ENCODE measurements at regions not wholly inside any gene's neighbourhood (a gene's known extent, or its start where the extent isn't known, plus 50 kb on each side); places are given as distances from the start of the nearest gene placed in this dataset.

- no peaks in the 10 kb centered on the region for H3K36me3 ChIP-seq (ENCODE audit: control insufficient read depth, insufficient read depth, low read length)
- H4K20me1 ChIP-seq (ENCODE audit: control insufficient read depth, extremely low read depth, insufficient read depth, low read length), result no peaks in the 10 kb centered on the region
- H3K27ac ChIP-seq (ENCODE audit: insufficient read depth, low read length), result no peak overlapping the region
- no peak for DNase-seq (ENCODE audit: low read depth in 2 of 2)
- no peak overlapping the region for H3K9ac ChIP-seq (ENCODE audit: insufficient read depth, low read length)
- no peak overlapping the region for H2AFZ ChIP-seq (ENCODE audit: low read length)
- H3K4me1 ChIP-seq (ENCODE audit: control insufficient read depth, extremely low read depth, insufficient read depth, low read length), result no peaks in the 10 kb centered on the region
- no peak for TF ChIP-seq EZH2 (IDR thresholded peaks at IDR 0.05; ENCODE audit: low read length, missing control alignments)
- no peak for TF ChIP-seq CTCF (conservative IDR thresholded peaks at IDR 0.05 in 1 of 2, IDR thresholded peaks at IDR 0.05 in 1 of 2; ENCODE audit: low read depth in 1 of 2, low read length in 2 of 2)
- no peak overlapping the region for H3K4me2 ChIP-seq (ENCODE audit: extremely low read depth, insufficient read depth, low read length)
- no peaks in the 10 kb centered on the region for H3K27me3 ChIP-seq (ENCODE audit: control insufficient read depth, insufficient read depth, low read length)
- H3K79me2 ChIP-seq (ENCODE audit: control insufficient read depth, insufficient read depth, low read length), result no peaks in the 10 kb centered on the region
- H3K9me3 ChIP-seq (ENCODE audit: control insufficient read depth, insufficient read depth, low read depth, low read length), result no peaks in the 10 kb centered on the region
- H3K4me3 ChIP-seq (replicated peaks in 1 of 4; ENCODE audit: control extremely low read depth in 1 of 4, insufficient read depth in 1 of 4, low read depth in 3 of 4, low read length in 4 of 4), result no peak overlapping the region
Observed at GRCh38 chr1:88194542-88194941, 489.5 kb upstream of the PKN2 start.

GRCh38 chr1:88200545-88200944, 483.5 kb upstream of the PKN2 start:
- Histone ChIP-seq H3K27ac (ENCODE audit: insufficient read depth, low read length) (no peak overlapping the region), H3K4me1 (ENCODE audit: control insufficient read depth, extremely low read depth, insufficient read depth, low read length) (no peaks in the 10 kb centered on the region), H3K36me3 (ENCODE audit: control insufficient read depth, insufficient read depth, low read length) (no peaks in the 10 kb centered on the region), H3K27me3 (ENCODE audit: control insufficient read depth, insufficient read depth, low read length) (peaks cover 3% of the 10 kb centered on the region), H4K20me1 (ENCODE audit: control insufficient read depth, extremely low read depth, insufficient read depth, low read length) (no peaks in the 10 kb centered on the region), H3K9ac (ENCODE audit: insufficient read depth, low read length) (no peak overlapping the region), H2AFZ (ENCODE audit: low read length) (no peak overlapping the region), H3K4me2 (ENCODE audit: extremely low read depth, insufficient read depth, low read length) (no peak overlapping the region), H3K4me3 (replicated peaks in 1 of 4; ENCODE audit: control extremely low read depth in 1 of 4, insufficient read depth in 1 of 4, low read depth in 3 of 4, low read length in 4 of 4) (no peak overlapping the region), H3K79me2 (ENCODE audit: control insufficient read depth, insufficient read depth, low read length) (no peaks in the 10 kb centered on the region), H3K9me3 (ENCODE audit: control insufficient read depth, insufficient read depth, low read depth, low read length) (no peaks in the 10 kb centered on the region)
- TF ChIP-seq EZH2 (IDR thresholded peaks at IDR 0.05; ENCODE audit: low read length, missing control alignments) (no peak), CTCF (conservative IDR thresholded peaks at IDR 0.05 in 1 of 2, IDR thresholded peaks at IDR 0.05 in 1 of 2; ENCODE audit: low read depth in 1 of 2, low read length in 2 of 2) (no peak)
- DNase-seq (ENCODE audit: low read depth in 2 of 2), result no peak

GRCh38 chr1:88204111-88204510, 480.0 kb upstream of the PKN2 start:
- Histone ChIP-seq H3K4me1 (ENCODE audit: control insufficient read depth, extremely low read depth, insufficient read depth, low read length) (no peaks in the 10 kb centered on the region), H3K27me3 (ENCODE audit: control insufficient read depth, insufficient read depth, low read length) (peaks cover 3% of the 10 kb centered on the region), H3K36me3 (ENCODE audit: control insufficient read depth, insufficient read depth, low read length) (no peaks in the 10 kb centered on the region), H3K4me3 (replicated peaks in 1 of 4; ENCODE audit: control extremely low read depth in 1 of 4, insufficient read depth in 1 of 4, low read depth in 3 of 4, low read length in 4 of 4) (no peak overlapping the region), H3K79me2 (ENCODE audit: control insufficient read depth, insufficient read depth, low read length) (no peaks in the 10 kb centered on the region), H3K9me3 (ENCODE audit: control insufficient read depth, insufficient read depth, low read depth, low read length) (no peaks in the 10 kb centered on the region), H2AFZ (ENCODE audit: low read length) (no peak overlapping the region), H3K27ac (ENCODE audit: insufficient read depth, low read length) (no peak overlapping the region), H3K9ac (ENCODE audit: insufficient read depth, low read length) (no peak overlapping the region), H3K4me2 (ENCODE audit: extremely low read depth, insufficient read depth, low read length) (no peak overlapping the region), H4K20me1 (ENCODE audit: control insufficient read depth, extremely low read depth, insufficient read depth, low read length) (no peaks in the 10 kb centered on the region)
- TF ChIP-seq EZH2 (IDR thresholded peaks at IDR 0.05; ENCODE audit: low read length, missing control alignments), result no peak
- TF ChIP-seq CTCF (conservative IDR thresholded peaks at IDR 0.05 in 1 of 2, IDR thresholded peaks at IDR 0.05 in 1 of 2; ENCODE audit: low read depth in 1 of 2, low read length in 2 of 2), result no peak
- DNase-seq (ENCODE audit: low read depth in 2 of 2), result peak in 1 of 2 donors; percentile 73

All from fibroblast of lung (primary cell).